RWPE1 (cell line): ENCODE measurements at regions not wholly inside any gene's neighbourhood (a gene's known extent, or its start where the extent isn't known, plus 50 kb on each side); places are given as distances from the start of the nearest gene placed in this dataset.

ENCODE experiments used
- CTCF ChIA-PET: fragments of 350-600 bp; sonication (Branson Sonifier 250); formaldehyde crosslinking; extraction: SDS; loops from one replicate; lab custom pipeline; 2021; lab: Yijun Ruan, JAX
- POLR2A ChIA-PET: fragments of 400-600 bp; formaldehyde crosslinking; extraction: SDS; loops from one replicate; lab custom pipeline; 2020; ENCODE audit warnings: antibody characterized with exemption; ENCODE audit not compliant: low non-redundant PET; lab: Yijun Ruan, JAX
- DNase-seq: peaks from one replicate; pipeline ENCODE4 v3.0.0; 2012; ENCODE audit warnings: low spot score
- H3K27ac ChIP-seq: fragments of 450-650 bp; 2 replicates; pipeline ENCODE4 v1.5.1; 2017
- CTCF ChIP-seq: fragments of 450-650 bp; conservative IDR thresholded peaks from 2 replicates; pipeline ENCODE4 v1.5.1; 2017; ENCODE audit warnings: low read depth, mild to moderate bottlenecking

- TF ChIP-seq CTCF = no peak
- H3K27ac ChIP-seq = no peak overlapping the region
- ChIA-PET CTCF (interaction anchor here (0.6 kb wide), 2 partner anchors 103 to 189 kb away, joined by 3 read pairs; no protein-coding TSS in a partner anchor), POLR2A (no interaction called here)
- no peak for DNase-seq
Measured at GRCh38 chr12:82225871-82226270, 132.3 kb downstream of the CCDC59 start.

GRCh38 chr12:82223426-82223825 is 134.8 kb downstream of the CCDC59 start:
- no peak for TF ChIP-seq CTCF
- POLR2A ChIA-PET = no interaction called here
- H3K27ac ChIP-seq = no peak overlapping the region
- no peak for DNase-seq
- CTCF ChIA-PET = no interaction called here

- DNase-seq = no peak
- no peak for TF ChIP-seq CTCF
- ChIA-PET POLR2A (no interaction called here), CTCF (no interaction called here)
- no peak overlapping the region for H3K27ac ChIP-seq
Measured at GRCh38 chr12:82216475-82216874, 141.7 kb downstream of the CCDC59 start.

GRCh38 chr12:82213761-82214160 is 144.4 kb downstream of the CCDC59 start:
- CTCF ChIA-PET = no interaction called here
- POLR2A ChIA-PET = no interaction called here
- no peak for TF ChIP-seq CTCF
- DNase-seq = no peak
- H3K27ac ChIP-seq = no peak overlapping the region

GRCh38 chr12:82210882-82211281 is 147.3 kb downstream of the CCDC59 start:
- TF ChIP-seq CTCF = no peak
- ChIA-PET CTCF (no interaction called here), POLR2A (no interaction called here)
- no peak for DNase-seq
- no peak overlapping the region for H3K27ac ChIP-seq

- POLR2A ChIA-PET = no interaction called here
- no peak for TF ChIP-seq CTCF
- CTCF ChIA-PET = no interaction called here
- no peak for DNase-seq
- no peak overlapping the region for H3K27ac ChIP-seq
Measured at GRCh38 chr12:82209533-82209932, 148.7 kb downstream of the CCDC59 start.
